Kidney (tissue), 13 donors: ENCODE measurements at regions not wholly inside any gene's neighbourhood (a gene's known extent, or its start where the extent isn't known, plus 50 kb on each side); places are given as distances from the start of the nearest gene placed in this dataset.

ENCODE experiments used
- DNase-seq, 5 donors: peaks; one replicate each; pipeline ENCODE4 v3.0.0-alpha.2; 2013 to 2020
- FAIRE-seq: peaks from 2 replicates; lab custom pipeline; 2012; peaks lifted over from hg19 to GRCh38; lab: Jason Lieb, UNC
- H3K27ac ChIP-seq, 2 donors: one replicate each; pipeline ENCODE4 v1.7.0; 2013; ENCODE audit warnings: low read depth in 2 of 2, low read length in 2 of 2, inconsistent platforms in 1 of 2
- H3K27me3 ChIP-seq: one replicate; pipeline ENCODE4 v1.7.1; 2013; ENCODE audit warnings: low read length, inconsistent platforms; ENCODE audit not compliant: control insufficient read depth, insufficient read depth
- H3K36me3 ChIP-seq, 3 donors: one replicate each; pipeline versions ENCODE4 v1.7.0 to v1.7.1; 2013; ENCODE audit warnings: low read length in 3 of 3, control low read depth in 1 of 3, inconsistent platforms in 1 of 3; ENCODE audit not compliant: insufficient read depth in 3 of 3, control insufficient read depth in 2 of 3
- H3K4me1 ChIP-seq, 3 donors: one replicate each; pipeline versions ENCODE4 v1.7.0 to v1.7.1; 2013; ENCODE audit warnings: low read length in 3 of 3, inconsistent platforms in 1 of 3, low read depth in 1 of 3; ENCODE audit not compliant: control insufficient read depth in 2 of 3, insufficient read depth in 2 of 3
- H3K4me3 ChIP-seq, 3 donors: one replicate each; pipeline versions ENCODE4 v1.7.0 to v1.8.1; 2013; ENCODE audit warnings: low read length in 3 of 3, control low read depth in 1 of 3, inconsistent platforms in 1 of 3
- H3K9ac ChIP-seq, 3 donors: one replicate each; pipeline versions ENCODE4 v1.7.0 to v1.7.1; 2013; ENCODE audit warnings: low read length in 3 of 3, control low read depth in 1 of 3, inconsistent platforms in 1 of 3
- H3K9me3 ChIP-seq, 3 donors: one replicate each; pipeline versions ENCODE4 v1.7.0 to v1.7.1; 2013; ENCODE audit warnings: low read length in 3 of 3, control low read depth in 1 of 3, inconsistent platforms in 1 of 3; ENCODE audit not compliant: control insufficient read depth in 2 of 3, insufficient read depth in 1 of 3
- intact Hi-C: fragments of 100-400 bp; cut with DNase I; formaldehyde crosslinking; loops from one replicate; pipeline ENCODE4 v1.11.1; 2022
- TF ChIP-seq, protein P1 (sequence below): IDR thresholded peaks from 3 replicates; pipeline ENCODE4 v1.5.1; 2012; ENCODE audit warnings: mild to moderate bottlenecking, moderate library complexity, borderline replicate concordance; ENCODE audit not compliant: insufficient read depth; ENCODE audit errors: extremely low read depth
- donor health status: control.
- donor health status: control.
- donor health status: control.
- donor health status: control.
- donor health status: control.
- donor health status: DM: yes; HTN: yes; CAD: no.
- donor health status: Normal renal cell carcinoma (clear cell type).

DNA sequence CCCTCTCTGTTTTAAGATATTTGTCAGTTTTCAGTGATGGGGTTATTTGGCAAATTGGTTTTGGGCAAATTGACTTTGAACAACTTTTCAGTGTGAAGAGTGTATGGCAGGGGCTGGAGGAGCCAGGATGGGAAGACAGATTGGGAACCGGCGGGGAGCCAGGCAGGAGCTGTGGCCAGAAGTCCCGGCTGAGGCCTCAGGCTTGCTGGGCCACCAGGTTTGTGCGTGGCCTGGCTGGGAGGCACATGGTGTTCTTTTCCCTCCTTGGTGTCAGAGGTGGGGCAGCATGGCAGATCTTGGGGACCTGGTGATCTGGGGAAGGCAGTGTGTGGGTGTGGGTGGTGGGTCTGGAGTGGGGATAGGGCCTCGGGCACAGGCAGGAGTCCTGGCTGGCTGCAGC, 61.1 kb downstream of the SLC25A47 start:
- no peak overlapping the region for H3K4me3 ChIP-seq
- peaks cover 0 to 14% (median 0%) of the 10 kb centered on the region in 3 donors for H3K36me3 ChIP-seq
- no peak overlapping the region for H3K9ac ChIP-seq
- H3K4me1 ChIP-seq, result peaks cover 0 to 4% (median 2%) of the 10 kb centered on the region in 3 donors
- intact Hi-C loops, result loop anchor here (5.0 to 10.0 kb wide), 2 partner anchors 263 to 1241 kb away; no protein-coding TSS in a partner anchor
- DNase-seq (no peak), FAIRE-seq (no peak)
- H3K27me3 ChIP-seq, result no peaks in the 10 kb centered on the region
- H3K9me3 ChIP-seq, result no peaks in the 10 kb centered on the region
- no peak overlapping the region for H3K27ac ChIP-seq
- TF ChIP-seq, protein P1, sequence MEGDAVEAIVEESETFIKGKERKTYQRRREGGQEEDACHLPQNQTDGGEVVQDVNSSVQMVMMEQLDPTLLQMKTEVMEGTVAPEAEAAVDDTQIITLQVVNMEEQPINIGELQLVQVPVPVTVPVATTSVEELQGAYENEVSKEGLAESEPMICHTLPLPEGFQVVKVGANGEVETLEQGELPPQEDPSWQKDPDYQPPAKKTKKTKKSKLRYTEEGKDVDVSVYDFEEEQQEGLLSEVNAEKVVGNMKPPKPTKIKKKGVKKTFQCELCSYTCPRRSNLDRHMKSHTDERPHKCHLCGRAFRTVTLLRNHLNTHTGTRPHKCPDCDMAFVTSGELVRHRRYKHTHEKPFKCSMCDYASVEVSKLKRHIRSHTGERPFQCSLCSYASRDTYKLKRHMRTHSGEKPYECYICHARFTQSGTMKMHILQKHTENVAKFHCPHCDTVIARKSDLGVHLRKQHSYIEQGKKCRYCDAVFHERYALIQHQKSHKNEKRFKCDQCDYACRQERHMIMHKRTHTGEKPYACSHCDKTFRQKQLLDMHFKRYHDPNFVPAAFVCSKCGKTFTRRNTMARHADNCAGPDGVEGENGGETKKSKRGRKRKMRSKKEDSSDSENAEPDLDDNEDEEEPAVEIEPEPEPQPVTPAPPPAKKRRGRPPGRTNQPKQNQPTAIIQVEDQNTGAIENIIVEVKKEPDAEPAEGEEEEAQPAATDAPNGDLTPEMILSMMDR, result no peak

DNA sequence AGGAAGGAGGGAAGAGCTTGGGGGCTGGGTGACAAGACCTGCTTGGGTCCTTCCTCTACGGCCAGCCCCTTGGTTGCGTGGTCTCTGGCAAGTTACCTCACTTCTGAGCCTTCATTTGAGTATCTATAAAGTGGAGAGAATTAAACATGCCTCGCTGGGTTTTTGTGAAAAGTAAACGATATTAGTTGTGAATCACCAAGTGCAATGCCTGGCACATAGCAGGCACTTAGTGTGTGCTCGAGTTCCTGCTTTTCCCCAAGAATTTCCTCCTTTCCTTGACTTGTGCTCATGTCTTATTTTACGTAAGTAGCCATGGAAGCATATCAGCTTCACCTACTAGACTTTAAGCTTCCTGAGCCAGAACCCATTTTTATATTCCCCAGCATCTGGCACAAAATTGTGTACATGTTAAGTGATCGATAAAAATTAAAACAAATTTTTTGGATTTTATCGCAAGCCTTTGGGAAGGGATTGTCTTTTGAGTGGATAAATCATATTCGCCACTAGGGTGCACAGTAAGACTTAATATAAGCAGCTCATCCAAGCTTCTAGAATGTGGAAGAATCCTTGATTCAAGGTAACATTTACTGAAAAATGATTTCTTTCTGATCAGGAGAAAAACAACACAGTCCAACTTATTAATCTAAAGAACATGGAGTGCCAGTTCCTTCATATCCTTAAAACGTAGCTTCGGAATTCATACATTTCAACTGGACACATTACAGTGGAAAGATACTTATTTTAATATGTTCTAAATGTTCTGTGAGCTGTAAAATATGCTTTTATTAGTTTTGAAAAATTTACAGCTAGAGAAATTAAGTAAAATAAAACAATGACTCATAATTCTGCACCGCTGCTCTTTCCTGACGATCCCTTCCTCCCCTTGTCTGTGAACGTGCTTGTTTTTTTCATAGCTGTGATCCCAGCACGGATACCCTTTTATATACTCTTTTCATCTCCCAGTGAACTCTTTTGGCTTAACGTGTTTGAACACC, 62.0 kb downstream of the SLC25A47 start:
- Histone ChIP-seq H3K4me3 (no peak overlapping the region), H3K27ac (no peak overlapping the region), H3K4me1 (peaks cover 4 to 6% (median 5%) of the 10 kb centered on the region in 3 donors), H3K9me3 (no peaks in the 10 kb centered on the region), H3K36me3 (peaks cover 0 to 14% (median 0%) of the 10 kb centered on the region in 3 donors), H3K27me3 (no peaks in the 10 kb centered on the region), H3K9ac (no peak overlapping the region)
- FAIRE-seq (peak; percentile 67), DNase-seq (peak in 3 of 5 donors; percentile 2 to 74 (median 61))
- intact Hi-C loops, result loop anchor here (5.0 to 10.0 kb wide), 2 partner anchors 262 to 1240 kb away; no protein-coding TSS in a partner anchor
- TF ChIP-seq, protein P1, result peak; percentile 34

GRCh38 chr14:100386121-100386520, 63.0 kb downstream of the SLC25A47 start:
- no peaks in the 10 kb centered on the region for H3K9me3 ChIP-seq
- H3K27ac ChIP-seq, result no peak overlapping the region
- H3K9ac ChIP-seq, result no peak overlapping the region
- H3K27me3 ChIP-seq, result no peaks in the 10 kb centered on the region
- DNase-seq (peak in 2 of 5 donors; percentile 11 to 55), FAIRE-seq (no peak)
- peaks cover 0 to 10% (median 0%) of the 10 kb centered on the region in 3 donors for H3K36me3 ChIP-seq
- no peak overlapping the region for H3K4me3 ChIP-seq
- peaks cover 5 to 8% (median 6%) of the 10 kb centered on the region in 3 donors for H3K4me1 ChIP-seq
- intact Hi-C loops, result loop anchor here (10.0 kb wide), 1 partner anchor 1239 kb away; no protein-coding TSS in a partner anchor
- TF ChIP-seq, protein P1, result no peak
